Activated CD8-positive, alpha-beta T cell treated with anti-CD3 and anti-CD28 coated beads, Interleukin-2, amount 10 ng/mL, durations not matched to agents 7 days and 5 days (primary cell): ENCODE measurements at regions not wholly inside any gene's neighbourhood (a gene's known extent, or its start where the extent isn't known, plus 50 kb on each side); places are given as distances from the start of the nearest gene placed in this dataset.
"Not testable (repeated sequence)": the region's sequence is repeated elsewhere in the genome, so short reads cannot be mapped to it uniquely, and the experiment has no call there.

Experiments
- ATAC-seq: fragments of 150-1000 bp; cut with Tn5 transposase; one replicate; pipeline ENCODE4 v1.10.0; 2021; ENCODE audit warnings: moderate library complexity
- CTCF ChIA-PET: fragments of 350-600 bp; sonication (Branson Sonifier 250); formaldehyde crosslinking; loops from one replicate; lab custom pipeline; 2021; ENCODE audit warnings: antibody characterized with exemption; lab: Charles Lee
- POLR2A ChIA-PET: fragments of 350-600 bp; sonication (Branson Sonifier 250); formaldehyde crosslinking; loops from one replicate; lab custom pipeline; 2021; ENCODE audit warnings: antibody characterized with exemption; lab: Charles Lee
- DNase-seq: peaks from one replicate; pipeline ENCODE4 v3.0.0-alpha.2; 2020
- H3K27ac Mint-ChIP-seq: one replicate; pipeline ENCODE4 v1.8.0; 2021; ENCODE audit warnings: mild to moderate bottlenecking, mixed read lengths
- H3K27me3 Mint-ChIP-seq: one replicate; pipeline ENCODE4 v1.8.0; 2021; ENCODE audit warnings: low read depth, mixed read lengths
- H3K36me3 Mint-ChIP-seq: one replicate; pipeline ENCODE4 v1.8.0; 2021; ENCODE audit warnings: low read depth, mixed read lengths
- H3K4me1 Mint-ChIP-seq: one replicate; pipeline ENCODE4 v1.8.0; 2021; ENCODE audit warnings: low read depth, mixed read lengths
- H3K4me3 Mint-ChIP-seq: one replicate; pipeline ENCODE4 v1.8.0; 2021; ENCODE audit warnings: mild to moderate bottlenecking, mixed read lengths
- H3K9me3 Mint-ChIP-seq: one replicate; pipeline ENCODE4 v1.8.0; 2022; ENCODE audit warnings: mixed read lengths; ENCODE audit not compliant: insufficient read depth

GRCh38 chr5:114782177-114782576, 387.5 kb downstream of the TRIM36 start:
- ChIA-PET POLR2A (no interaction called here), CTCF (no interaction called here)
- ATAC-seq = no peak
- H3K4me1 Mint-ChIP-seq = no peaks in the 10 kb centered on the region
- no peaks in the 10 kb centered on the region for H3K36me3 Mint-ChIP-seq
- H3K9me3 Mint-ChIP-seq = no peaks in the 10 kb centered on the region
- H3K4me3 Mint-ChIP-seq = no peak overlapping the region
- H3K27me3 Mint-ChIP-seq = no peaks in the 10 kb centered on the region
- no peak for DNase-seq
- H3K27ac Mint-ChIP-seq = no peak overlapping the region

GRCh38 chr5:114780290-114780689, 389.4 kb downstream of the TRIM36 start:
- Mint-ChIP-seq H3K27me3 (no peaks in the 10 kb centered on the region), H3K9me3 (no peaks in the 10 kb centered on the region), H3K36me3 (no peaks in the 10 kb centered on the region), H3K27ac (no peak overlapping the region), H3K4me1 (no peaks in the 10 kb centered on the region), H3K4me3 (no peak overlapping the region)
- POLR2A ChIA-PET = no interaction called here
- DNase-seq (no peak), ATAC-seq (no peak)
- CTCF ChIA-PET = no interaction called here

- Mint-ChIP-seq H3K4me3 (no peak overlapping the region), H3K4me1 (no peaks in the 10 kb centered on the region), H3K9me3 (no peaks in the 10 kb centered on the region), H3K36me3 (no peaks in the 10 kb centered on the region), H3K27ac (no peak overlapping the region), H3K27me3 (no peaks in the 10 kb centered on the region)
- ChIA-PET POLR2A (no interaction called here), CTCF (no interaction called here)
- no peak for DNase-seq
- ATAC-seq = no peak
Measured at GRCh38 chr5:114744406-114744805, 382.5 kb downstream of the KCNN2 start.

- no peak for DNase-seq
- Mint-ChIP-seq H3K4me1 (no peaks in the 10 kb centered on the region), H3K27me3 (no peaks in the 10 kb centered on the region), H3K27ac (no peak overlapping the region), H3K36me3 (no peaks in the 10 kb centered on the region), H3K4me3 (no peak overlapping the region), H3K9me3 (no peaks in the 10 kb centered on the region)
- ChIA-PET POLR2A (no interaction called here), CTCF (no interaction called here)
- no peak for ATAC-seq
Measured at GRCh38 chr5:114734238-114734637, 372.4 kb downstream of the KCNN2 start.

GRCh38 chr5:114729986-114730385, 368.1 kb downstream of the KCNN2 start:
- Mint-ChIP-seq H3K9me3 (no peaks in the 10 kb centered on the region), H3K4me3 (no peak overlapping the region), H3K27ac (no peak overlapping the region), H3K36me3 (no peaks in the 10 kb centered on the region), H3K27me3 (no peaks in the 10 kb centered on the region), H3K4me1 (no peaks in the 10 kb centered on the region)
- CTCF ChIA-PET = no interaction called here
- DNase-seq (no peak), ATAC-seq (no peak)
- POLR2A ChIA-PET = no interaction called here

- ChIA-PET POLR2A (no interaction called here), CTCF (no interaction called here)
- Mint-ChIP-seq H3K36me3 (no peaks in the 10 kb centered on the region), H3K27me3 (no peaks in the 10 kb centered on the region), H3K4me3 (no peak overlapping the region), H3K9me3 (no peaks in the 10 kb centered on the region), H3K4me1 (no peaks in the 10 kb centered on the region), H3K27ac (no peak overlapping the region)
- ATAC-seq = no peak
- DNase-seq = no peak
Measured at GRCh38 chr5:114727358-114727757, 365.5 kb downstream of the KCNN2 start.

GRCh38 chr5:114726131-114726530, 364.3 kb downstream of the KCNN2 start:
- ChIA-PET POLR2A (no interaction called here), CTCF (no interaction called here)
- Mint-ChIP-seq H3K36me3 (no peaks in the 10 kb centered on the region), H3K4me3 (no peak overlapping the region), H3K27ac (no peak overlapping the region), H3K9me3 (no peaks in the 10 kb centered on the region), H3K27me3 (no peaks in the 10 kb centered on the region), H3K4me1 (no peaks in the 10 kb centered on the region)
- no peak for ATAC-seq
- DNase-seq = no peak

GRCh38 chr5:114719268-114719667, 357.4 kb downstream of the KCNN2 start:
- DNase-seq (no peak), ATAC-seq (no peak)
- H3K27me3 Mint-ChIP-seq = no peaks in the 10 kb centered on the region
- H3K36me3 Mint-ChIP-seq = no peaks in the 10 kb centered on the region
- ChIA-PET POLR2A (no interaction called here), CTCF (no interaction called here)
- no peak overlapping the region for H3K27ac Mint-ChIP-seq
- H3K4me3 Mint-ChIP-seq = no peak overlapping the region
- H3K9me3 Mint-ChIP-seq = peaks cover 3% of the 10 kb centered on the region
- no peaks in the 10 kb centered on the region for H3K4me1 Mint-ChIP-seq

- ChIA-PET POLR2A (no interaction called here), CTCF (no interaction called here)
- ATAC-seq (no peak), DNase-seq (no peak)
- Mint-ChIP-seq H3K27ac (no peak overlapping the region), H3K36me3 (no peaks in the 10 kb centered on the region), H3K27me3 (no peaks in the 10 kb centered on the region), H3K4me1 (no peaks in the 10 kb centered on the region), H3K4me3 (no peak overlapping the region), H3K9me3 (peaks cover 3% of the 10 kb centered on the region)
Measured at GRCh38 chr5:114716955-114717354, 355.1 kb downstream of the KCNN2 start.

- POLR2A ChIA-PET, H3K9me3 Mint-ChIP-seq, ATAC-seq, H3K36me3 Mint-ChIP-seq, H3K27ac Mint-ChIP-seq, CTCF ChIA-PET, DNase-seq, H3K4me1 Mint-ChIP-seq, H3K27me3 Mint-ChIP-seq, H3K4me3 Mint-ChIP-seq: not testable (repeated sequence)
Measured at GRCh38 chr5:114704225-114704893, 342.5 kb downstream of the KCNN2 start.

- no peak overlapping the region for H3K27ac Mint-ChIP-seq
- DNase-seq = no peak
- no peaks in the 10 kb centered on the region for H3K4me1 Mint-ChIP-seq
- no peaks in the 10 kb centered on the region for H3K9me3 Mint-ChIP-seq
- no peak overlapping the region for H3K4me3 Mint-ChIP-seq
- ATAC-seq = no peak
- ChIA-PET CTCF (no interaction called here), POLR2A (no interaction called here)
- no peaks in the 10 kb centered on the region for H3K27me3 Mint-ChIP-seq
- no peaks in the 10 kb centered on the region for H3K36me3 Mint-ChIP-seq
Measured at GRCh38 chr5:114702731-114703130, 340.9 kb downstream of the KCNN2 start.

GRCh38 chr5:114702136-114702535, 340.3 kb downstream of the KCNN2 start:
- Mint-ChIP-seq H3K27me3 (no peaks in the 10 kb centered on the region), H3K36me3 (no peaks in the 10 kb centered on the region), H3K9me3 (no peaks in the 10 kb centered on the region), H3K4me1 (no peaks in the 10 kb centered on the region), H3K4me3 (no peak overlapping the region), H3K27ac (no peak overlapping the region)
- CTCF ChIA-PET = no interaction called here
- DNase-seq = no peak
- POLR2A ChIA-PET = no interaction called here
- ATAC-seq = no peak

- no peak overlapping the region for H3K27ac Mint-ChIP-seq
- DNase-seq (no peak), ATAC-seq (no peak)
- CTCF ChIA-PET = no interaction called here
- POLR2A ChIA-PET = no interaction called here
- no peaks in the 10 kb centered on the region for H3K4me1 Mint-ChIP-seq
- H3K9me3 Mint-ChIP-seq = no peaks in the 10 kb centered on the region
- no peak overlapping the region for H3K4me3 Mint-ChIP-seq
- no peaks in the 10 kb centered on the region for H3K36me3 Mint-ChIP-seq
- H3K27me3 Mint-ChIP-seq = no peaks in the 10 kb centered on the region
Measured at GRCh38 chr5:114700823-114701222, 339.0 kb downstream of the KCNN2 start.
